ENCODE measurements at regions not wholly inside any gene's neighbourhood (a gene's known extent, or its start where the extent isn't known, plus 50 kb on each side); places are given as distances from the start of the nearest gene placed in this dataset.

GRCh38 chr3:90015688-90016356 lies 908.4 kb downstream of the EPHA3 start:
- no peak for ATAC-seq (ENCODE audit: poor library complexity)
- no peaks in the 10 kb centered on the region for H3K4me1 ChIP-seq (ENCODE audit: insufficient read depth, low read length)
- H3K4me3 Mint-ChIP-seq: no peak overlapping the region
- H3K9me3 ChIP-seq (ENCODE audit: control insufficient read depth in 1 of 2, insufficient read depth in 1 of 2, low read length in 2 of 2): no peaks in the 10 kb centered on the region
- ChIA-PET CTCF (no interaction called here), POLR2A (no interaction called here)
- H3K36me3 ChIP-seq (ENCODE audit: insufficient read depth, low read length): no peaks in the 10 kb centered on the region
- no peaks in the 10 kb centered on the region for H3K4me1 Mint-ChIP-seq (ENCODE audit: low read depth)
- H3K9me3 Mint-ChIP-seq: peaks cover 2% of the 10 kb centered on the region
- no peak for DNase-seq
- no peak overlapping the region for H3K27ac ChIP-seq (ENCODE audit: low read depth in 1 of 2, low read length in 2 of 2)
- H3K27me3 Mint-ChIP-seq: no peaks in the 10 kb centered on the region
- intact Hi-C loops (cut with DNase I, micrococcal nuclease): no loop called here
- no peaks in the 10 kb centered on the region for H3K27me3 ChIP-seq (ENCODE audit: control insufficient read depth in 1 of 2, insufficient read depth in 2 of 2, low read length in 2 of 2)
- no peak overlapping the region for H3K27ac Mint-ChIP-seq
- H3K4me3 ChIP-seq (ENCODE audit: low read length): no peak overlapping the region
- H3K36me3 Mint-ChIP-seq (ENCODE audit: low read depth): no peaks in the 10 kb centered on the region
- no peak for TF ChIP-seq CTCF (IDR thresholded peaks at IDR 0.05)

- no peaks in the 10 kb centered on the region for H3K36me3 Mint-ChIP-seq (ENCODE audit: low read depth)
- no peaks in the 10 kb centered on the region for H3K27me3 ChIP-seq (ENCODE audit: control insufficient read depth in 1 of 2, insufficient read depth in 2 of 2, low read length in 2 of 2)
- no peak overlapping the region for H3K27ac ChIP-seq (ENCODE audit: low read depth in 1 of 2, low read length in 2 of 2)
- no peak overlapping the region for H3K4me3 Mint-ChIP-seq
- ChIA-PET POLR2A (no interaction called here), CTCF (no interaction called here)
- H3K27ac Mint-ChIP-seq: no peak overlapping the region
- H3K9me3 ChIP-seq (ENCODE audit: control insufficient read depth in 1 of 2, insufficient read depth in 1 of 2, low read length in 2 of 2): no peaks in the 10 kb centered on the region
- intact Hi-C loops (cut with DNase I, micrococcal nuclease): no loop called here
- H3K9me3 Mint-ChIP-seq: peaks cover 2% of the 10 kb centered on the region
- H3K36me3 ChIP-seq (ENCODE audit: insufficient read depth, low read length): no peaks in the 10 kb centered on the region
- no peaks in the 10 kb centered on the region for H3K4me1 ChIP-seq (ENCODE audit: insufficient read depth, low read length)
- H3K4me1 Mint-ChIP-seq (ENCODE audit: low read depth): no peaks in the 10 kb centered on the region
- no peak overlapping the region for H3K4me3 ChIP-seq (ENCODE audit: low read length)
- DNase-seq (no peak), ATAC-seq (ENCODE audit: poor library complexity) (no peak)
- H3K27me3 Mint-ChIP-seq: no peaks in the 10 kb centered on the region
- TF ChIP-seq CTCF (IDR thresholded peaks at IDR 0.05): no peak
Observed at GRCh38 chr3:90016555-90016954, 909.1 kb downstream of the EPHA3 start.

DNA sequence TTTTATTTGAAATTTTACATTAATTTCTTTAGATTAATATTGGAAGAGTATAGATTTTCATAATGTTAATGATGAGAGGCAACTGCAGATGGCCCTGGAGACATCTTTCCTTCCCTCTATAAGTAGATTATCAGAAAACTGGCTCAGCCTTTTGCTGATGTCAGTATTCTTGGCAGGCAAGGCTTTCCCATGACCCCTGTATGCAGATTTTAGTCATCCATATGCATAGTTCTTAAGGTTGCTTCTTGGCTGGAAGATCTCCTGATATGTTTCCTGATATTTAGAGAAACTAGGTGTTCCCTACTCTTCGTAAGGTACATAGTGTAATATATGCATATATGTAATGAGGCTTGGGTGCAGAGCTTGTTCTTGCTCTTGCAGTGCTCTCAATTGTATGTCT lies 911.4 kb downstream of the EPHA3 start:
- H3K4me1 Mint-ChIP-seq (ENCODE audit: low read depth): no peaks in the 10 kb centered on the region

More for the DNA sequence above, 911.4 kb downstream of the EPHA3 start:
- Mint-ChIP-seq H3K36me3 (ENCODE audit: low read depth) (no peaks in the 10 kb centered on the region), H3K27me3 (no peaks in the 10 kb centered on the region), H3K27ac (no peak overlapping the region), H3K4me3 (no peak overlapping the region), H3K9me3 (peaks cover 8% of the 10 kb centered on the region)
- intact Hi-C loops (cut with DNase I, micrococcal nuclease): no loop called here
- ATAC-seq (ENCODE audit: poor library complexity) (no peak), DNase-seq (no peak)
- Histone ChIP-seq H3K4me3 (ENCODE audit: low read length) (no peak overlapping the region), H3K9me3 (ENCODE audit: control insufficient read depth in 1 of 2, insufficient read depth in 1 of 2, low read length in 2 of 2) (peaks cover 0 to 4% of the 10 kb centered on the region in 2 experiments), H3K36me3 (ENCODE audit: insufficient read depth, low read length) (no peaks in the 10 kb centered on the region), H3K27me3 (ENCODE audit: control insufficient read depth in 1 of 2, insufficient read depth in 2 of 2, low read length in 2 of 2) (no peaks in the 10 kb centered on the region), H3K27ac (ENCODE audit: low read depth in 1 of 2, low read length in 2 of 2) (no peak overlapping the region), H3K4me1 (ENCODE audit: insufficient read depth, low read length) (no peaks in the 10 kb centered on the region)
- ChIA-PET POLR2A (no interaction called here), CTCF (no interaction called here)
- no peak for TF ChIP-seq CTCF (IDR thresholded peaks at IDR 0.05)
